22Rv1 (cell line): ENCODE measurements at regions not wholly inside any gene's neighbourhood (a gene's known extent, or its start where the extent isn't known, plus 50 kb on each side); places are given as distances from the start of the nearest gene placed in this dataset.

Experiments
- ZFX ChIP-seq: fragments of 450-650 bp; IDR thresholded peaks from 2 replicates; pipeline ENCODE4 v1.6.1; 2017; ENCODE audit warnings: antibody characterized with exemption, borderline replicate concordance
- TF ChIP-seq, protein P1 (sequence below): fragments of 450-650 bp; IDR thresholded peaks from 2 replicates; pipeline ENCODE4 v1.5.1; 2017; ENCODE audit warnings: mild to moderate bottlenecking

DNA sequence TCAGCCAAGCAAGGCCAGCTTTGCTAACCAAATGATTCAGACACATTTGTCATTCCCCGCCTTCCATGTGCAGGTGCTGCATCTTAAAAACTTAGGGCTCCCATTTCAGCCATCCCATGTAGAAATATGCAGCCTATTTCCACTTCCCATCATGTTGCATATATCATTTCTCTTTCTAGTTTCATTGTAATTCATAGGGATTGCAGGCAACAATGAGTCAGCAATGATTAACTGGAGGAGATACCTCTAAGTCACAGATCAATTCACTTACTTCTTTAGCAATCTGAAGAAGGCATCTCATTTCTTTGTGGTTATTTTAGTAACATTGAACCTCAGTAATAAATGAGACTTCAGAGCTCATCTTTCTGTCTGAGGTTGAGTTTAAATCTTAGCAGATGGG, 276.1 kb upstream of the PKDCC start:
- TF ChIP-seq, protein P1, sequence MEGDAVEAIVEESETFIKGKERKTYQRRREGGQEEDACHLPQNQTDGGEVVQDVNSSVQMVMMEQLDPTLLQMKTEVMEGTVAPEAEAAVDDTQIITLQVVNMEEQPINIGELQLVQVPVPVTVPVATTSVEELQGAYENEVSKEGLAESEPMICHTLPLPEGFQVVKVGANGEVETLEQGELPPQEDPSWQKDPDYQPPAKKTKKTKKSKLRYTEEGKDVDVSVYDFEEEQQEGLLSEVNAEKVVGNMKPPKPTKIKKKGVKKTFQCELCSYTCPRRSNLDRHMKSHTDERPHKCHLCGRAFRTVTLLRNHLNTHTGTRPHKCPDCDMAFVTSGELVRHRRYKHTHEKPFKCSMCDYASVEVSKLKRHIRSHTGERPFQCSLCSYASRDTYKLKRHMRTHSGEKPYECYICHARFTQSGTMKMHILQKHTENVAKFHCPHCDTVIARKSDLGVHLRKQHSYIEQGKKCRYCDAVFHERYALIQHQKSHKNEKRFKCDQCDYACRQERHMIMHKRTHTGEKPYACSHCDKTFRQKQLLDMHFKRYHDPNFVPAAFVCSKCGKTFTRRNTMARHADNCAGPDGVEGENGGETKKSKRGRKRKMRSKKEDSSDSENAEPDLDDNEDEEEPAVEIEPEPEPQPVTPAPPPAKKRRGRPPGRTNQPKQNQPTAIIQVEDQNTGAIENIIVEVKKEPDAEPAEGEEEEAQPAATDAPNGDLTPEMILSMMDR, result no peak
- no peak for TF ChIP-seq ZFX
